ENCODE measurements at regions not wholly inside any gene's neighbourhood (a gene's known extent, or its start where the extent isn't known, plus 50 kb on each side); places are given as distances from the start of the nearest gene placed in this dataset.

GRCh38 chr7:136030867-136031318, 53.7 kb upstream of the MTPN start:
- Mint-ChIP-seq H3K27me3 (ENCODE audit: low read depth, unreplicated experiment) (peaks cover 4% of the 10 kb centered on the region), H3K27ac (ENCODE audit: unreplicated experiment) (no peak overlapping the region), H3K4me3 (ENCODE audit: unreplicated experiment) (no peak overlapping the region), H3K9me3 (ENCODE audit: unreplicated experiment) (no peaks in the 10 kb centered on the region), H3K4me1 (ENCODE audit: low read depth, unreplicated experiment) (peaks cover 2% of the 10 kb centered on the region), H3K36me3 (ENCODE audit: low read depth, unreplicated experiment) (no peaks in the 10 kb centered on the region)
- Histone ChIP-seq H4K20me1 (ENCODE audit: insufficient read depth, low read length) (no peaks in the 10 kb centered on the region), H3K4me3 (ENCODE audit: insufficient read depth, low read depth, low read length) (no peak overlapping the region), H3K9ac (ENCODE audit: low read length) (no peak overlapping the region), H2AFZ (ENCODE audit: low read depth, low read length) (no peak overlapping the region), H3K27ac (ENCODE audit: low read depth, low read length) (no peak overlapping the region), H3K27me3 (ENCODE audit: insufficient read depth, low read length) (no peaks in the 10 kb centered on the region), H3K36me3 (ENCODE audit: insufficient read depth, low read length) (no peaks in the 10 kb centered on the region), H3K4me1 (ENCODE audit: insufficient read depth, low read length) (no peaks in the 10 kb centered on the region), H3K9me3 (ENCODE audit: insufficient read depth, low read depth, low read length) (no peaks in the 10 kb centered on the region), H3K4me2 (ENCODE audit: low read length) (no peak overlapping the region), H3K79me2 (ENCODE audit: insufficient read depth, low read length) (no peaks in the 10 kb centered on the region)
- FAIRE-seq = no peak
- TF ChIP-seq EZH2 (IDR thresholded peaks at IDR 0.05; ENCODE audit: insufficient read depth, low read length) (no peak), CTCF (IDR thresholded peaks at IDR 0.05; ENCODE audit: insufficient read depth, low read depth, low read length) (no peak)
- DNase-seq (ENCODE audit: low read depth) = no peak

GRCh38 chr7:136030330-136030729, 53.2 kb upstream of the MTPN start:
- Histone ChIP-seq H3K9ac (ENCODE audit: low read length) (no peak overlapping the region), H3K27me3 (ENCODE audit: insufficient read depth, low read length) (no peaks in the 10 kb centered on the region), H3K9me3 (ENCODE audit: insufficient read depth, low read depth, low read length) (no peaks in the 10 kb centered on the region), H4K20me1 (ENCODE audit: insufficient read depth, low read length) (no peaks in the 10 kb centered on the region), H3K4me2 (ENCODE audit: low read length) (no peak overlapping the region), H3K4me3 (ENCODE audit: insufficient read depth, low read depth, low read length) (no peak overlapping the region), H3K4me1 (ENCODE audit: insufficient read depth, low read length) (no peaks in the 10 kb centered on the region), H3K36me3 (ENCODE audit: insufficient read depth, low read length) (no peaks in the 10 kb centered on the region), H3K79me2 (ENCODE audit: insufficient read depth, low read length) (no peaks in the 10 kb centered on the region), H3K27ac (ENCODE audit: low read depth, low read length) (no peak overlapping the region), H2AFZ (ENCODE audit: low read depth, low read length) (no peak overlapping the region)
- Mint-ChIP-seq H3K4me3 (ENCODE audit: unreplicated experiment) (no peak overlapping the region), H3K27ac (ENCODE audit: unreplicated experiment) (no peak overlapping the region), H3K4me1 (ENCODE audit: low read depth, unreplicated experiment) (no peaks in the 10 kb centered on the region), H3K9me3 (ENCODE audit: unreplicated experiment) (no peaks in the 10 kb centered on the region), H3K36me3 (ENCODE audit: low read depth, unreplicated experiment) (no peaks in the 10 kb centered on the region), H3K27me3 (ENCODE audit: low read depth, unreplicated experiment) (peaks cover 4% of the 10 kb centered on the region)
- DNase-seq (ENCODE audit: low read depth) (no peak), FAIRE-seq (no peak)
- TF ChIP-seq EZH2 (IDR thresholded peaks at IDR 0.05; ENCODE audit: insufficient read depth, low read length) (no peak), CTCF (IDR thresholded peaks at IDR 0.05; ENCODE audit: insufficient read depth, low read depth, low read length) (no peak)

GRCh38 chr7:136027160-136027559, 50.0 kb upstream of the MTPN start:
- no peaks in the 10 kb centered on the region for H3K4me1 ChIP-seq (ENCODE audit: insufficient read depth, low read length)
- no peaks in the 10 kb centered on the region for H4K20me1 ChIP-seq (ENCODE audit: insufficient read depth, low read length)
- no peak for TF ChIP-seq EZH2 (IDR thresholded peaks at IDR 0.05; ENCODE audit: insufficient read depth, low read length)
- TF ChIP-seq CTCF (IDR thresholded peaks at IDR 0.05; ENCODE audit: insufficient read depth, low read depth, low read length) = no peak
- no peaks in the 10 kb centered on the region for H3K79me2 ChIP-seq (ENCODE audit: insufficient read depth, low read length)
- no peak overlapping the region for H2AFZ ChIP-seq (ENCODE audit: low read depth, low read length)
- Mint-ChIP-seq H3K27ac (ENCODE audit: unreplicated experiment) (no peak overlapping the region), H3K27me3 (ENCODE audit: low read depth, unreplicated experiment) (peaks cover 4% of the 10 kb centered on the region), H3K4me3 (ENCODE audit: unreplicated experiment) (no peak overlapping the region), H3K9me3 (ENCODE audit: unreplicated experiment) (no peaks in the 10 kb centered on the region), H3K36me3 (ENCODE audit: low read depth, unreplicated experiment) (no peaks in the 10 kb centered on the region), H3K4me1 (ENCODE audit: low read depth, unreplicated experiment) (no peaks in the 10 kb centered on the region)
- H3K4me2 ChIP-seq (ENCODE audit: low read length) = no peak overlapping the region
- H3K4me3 ChIP-seq (ENCODE audit: insufficient read depth, low read depth, low read length) = no peak overlapping the region
- H3K9ac ChIP-seq (ENCODE audit: low read length) = no peak overlapping the region
- FAIRE-seq (no peak), DNase-seq (ENCODE audit: low read depth) (no peak)
- no peaks in the 10 kb centered on the region for H3K27me3 ChIP-seq (ENCODE audit: insufficient read depth, low read length)
- no peaks in the 10 kb centered on the region for H3K9me3 ChIP-seq (ENCODE audit: insufficient read depth, low read depth, low read length)
- no peak overlapping the region for H3K27ac ChIP-seq (ENCODE audit: low read depth, low read length)
- no peaks in the 10 kb centered on the region for H3K36me3 ChIP-seq (ENCODE audit: insufficient read depth, low read length)
